GM23338 (cell line): ENCODE measurements at regions not wholly inside any gene's neighbourhood (a gene's known extent, or its start where the extent isn't known, plus 50 kb on each side); places are given as distances from the start of the nearest gene placed in this dataset.

Experiments
- CREB1 ChIP-seq: fragments of 250-450 bp; sonication (Bioruptor Pico); IDR thresholded peaks from 2 replicates; pipeline ENCODE4 v1.5.0; 2020; ENCODE audit warnings: low read depth, mild to moderate bottlenecking, moderate library complexity
- CTCF ChIP-seq, 2 experiments: fragments of 200-600 bp in 1 of 2; sonication (generic) in 1 of 2; conservative IDR thresholded peaks; 2 replicates each; pipeline versions ENCODE4 v1.5.1 to v1.6.1; 2016 to 2017; ENCODE audit warnings: antibody characterized with exemption in 2 of 2, low read depth in 2 of 2, mild to moderate bottlenecking in 2 of 2, moderate library complexity in 1 of 2
- EZH2 ChIP-seq: fragments of 200-600 bp; sonication (generic); IDR thresholded peaks from one replicate; pipeline ENCODE4 v1.8.0; 2017; ENCODE audit warnings: antibody characterized with exemption, mild to moderate bottlenecking, low read depth; ENCODE audit not compliant: unreplicated experiment
- EZH2phosphoT487 ChIP-seq: fragments of 200-600 bp; sonication (generic); IDR thresholded peaks from one replicate; pipeline ENCODE4 v1.8.1; 2018; ENCODE audit warnings: antibody characterized with exemption; ENCODE audit not compliant: unreplicated experiment
- JUNB ChIP-seq: IDR thresholded peaks from one replicate; pipeline ENCODE4 v1.6.1; 2016; ENCODE audit warnings: antibody characterized with exemption; ENCODE audit not compliant: unreplicated experiment
- POLR2AphosphoS5 ChIP-seq: IDR thresholded peaks from 2 replicates; pipeline ENCODE4 v1.6.1; 2016; ENCODE audit warnings: antibody characterized with exemption, low read depth
- REST ChIP-seq: IDR thresholded peaks from one replicate; pipeline ENCODE4 v1.6.1; 2018; ENCODE audit warnings: antibody characterized with exemption; ENCODE audit not compliant: unreplicated experiment

- no peak for TF ChIP-seq CTCF (conservative IDR thresholded peaks at IDR 0.05; ENCODE audit: low read depth in 2 of 2)
- TF ChIP-seq EZH2 = no peak
- no peak for TF ChIP-seq POLR2AphosphoS5
- no peak for TF ChIP-seq EZH2phosphoT487
- TF ChIP-seq CREB1 (CRISPR knock-in tag) = no peak
- no peak for TF ChIP-seq REST
- no peak for TF ChIP-seq JUNB
These were observed 72.7 kb downstream of the DIRAS3 start for GRCh38 chr1:67977756-67978155.
